ENCODE measurements at regions not wholly inside any gene's neighbourhood (a gene's known extent, or its start where the extent isn't known, plus 50 kb on each side); places are given as distances from the start of the nearest gene placed in this dataset.

GRCh38 chr6:92263864-92264263, 1155.5 kb downstream of the EPHA7 start:
- TF ChIP-seq CTCF (IDR thresholded peaks at IDR 0.05; ENCODE audit: low read depth, low read length, missing input control) (no peak), HNF4A (conservative IDR thresholded peaks at IDR 0.05) (no peak), YY1 (IDR thresholded peaks at IDR 0.05) (no peak), RAD21 (IDR thresholded peaks at IDR 0.05) (no peak), JUND (IDR thresholded peaks at IDR 0.05) (no peak)
- TF ChIP-seq, protein P1, sequence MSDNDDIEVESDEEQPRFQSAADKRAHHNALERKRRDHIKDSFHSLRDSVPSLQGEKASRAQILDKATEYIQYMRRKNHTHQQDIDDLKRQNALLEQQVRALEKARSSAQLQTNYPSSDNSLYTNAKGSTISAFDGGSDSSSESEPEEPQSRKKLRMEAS (IDR thresholded peaks at IDR 0.05): no peak
- TF ChIP-seq, protein P2, sequence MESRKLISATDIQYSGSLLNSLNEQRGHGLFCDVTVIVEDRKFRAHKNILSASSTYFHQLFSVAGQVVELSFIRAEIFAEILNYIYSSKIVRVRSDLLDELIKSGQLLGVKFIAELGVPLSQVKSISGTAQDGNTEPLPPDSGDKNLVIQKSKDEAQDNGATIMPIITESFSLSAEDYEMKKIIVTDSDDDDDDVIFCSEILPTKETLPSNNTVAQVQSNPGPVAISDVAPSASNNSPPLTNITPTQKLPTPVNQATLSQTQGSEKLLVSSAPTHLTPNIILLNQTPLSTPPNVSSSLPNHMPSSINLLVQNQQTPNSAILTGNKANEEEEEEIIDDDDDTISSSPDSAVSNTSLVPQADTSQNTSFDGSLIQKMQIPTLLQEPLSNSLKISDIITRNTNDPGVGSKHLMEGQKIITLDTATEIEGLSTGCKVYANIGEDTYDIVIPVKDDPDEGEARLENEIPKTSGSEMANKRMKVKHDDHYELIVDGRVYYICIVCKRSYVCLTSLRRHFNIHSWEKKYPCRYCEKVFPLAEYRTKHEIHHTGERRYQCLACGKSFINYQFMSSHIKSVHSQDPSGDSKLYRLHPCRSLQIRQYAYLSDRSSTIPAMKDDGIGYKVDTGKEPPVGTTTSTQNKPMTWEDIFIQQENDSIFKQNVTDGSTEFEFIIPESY (IDR thresholded peaks at IDR 0.05): no peak
- TF ChIP-seq, protein P3, sequence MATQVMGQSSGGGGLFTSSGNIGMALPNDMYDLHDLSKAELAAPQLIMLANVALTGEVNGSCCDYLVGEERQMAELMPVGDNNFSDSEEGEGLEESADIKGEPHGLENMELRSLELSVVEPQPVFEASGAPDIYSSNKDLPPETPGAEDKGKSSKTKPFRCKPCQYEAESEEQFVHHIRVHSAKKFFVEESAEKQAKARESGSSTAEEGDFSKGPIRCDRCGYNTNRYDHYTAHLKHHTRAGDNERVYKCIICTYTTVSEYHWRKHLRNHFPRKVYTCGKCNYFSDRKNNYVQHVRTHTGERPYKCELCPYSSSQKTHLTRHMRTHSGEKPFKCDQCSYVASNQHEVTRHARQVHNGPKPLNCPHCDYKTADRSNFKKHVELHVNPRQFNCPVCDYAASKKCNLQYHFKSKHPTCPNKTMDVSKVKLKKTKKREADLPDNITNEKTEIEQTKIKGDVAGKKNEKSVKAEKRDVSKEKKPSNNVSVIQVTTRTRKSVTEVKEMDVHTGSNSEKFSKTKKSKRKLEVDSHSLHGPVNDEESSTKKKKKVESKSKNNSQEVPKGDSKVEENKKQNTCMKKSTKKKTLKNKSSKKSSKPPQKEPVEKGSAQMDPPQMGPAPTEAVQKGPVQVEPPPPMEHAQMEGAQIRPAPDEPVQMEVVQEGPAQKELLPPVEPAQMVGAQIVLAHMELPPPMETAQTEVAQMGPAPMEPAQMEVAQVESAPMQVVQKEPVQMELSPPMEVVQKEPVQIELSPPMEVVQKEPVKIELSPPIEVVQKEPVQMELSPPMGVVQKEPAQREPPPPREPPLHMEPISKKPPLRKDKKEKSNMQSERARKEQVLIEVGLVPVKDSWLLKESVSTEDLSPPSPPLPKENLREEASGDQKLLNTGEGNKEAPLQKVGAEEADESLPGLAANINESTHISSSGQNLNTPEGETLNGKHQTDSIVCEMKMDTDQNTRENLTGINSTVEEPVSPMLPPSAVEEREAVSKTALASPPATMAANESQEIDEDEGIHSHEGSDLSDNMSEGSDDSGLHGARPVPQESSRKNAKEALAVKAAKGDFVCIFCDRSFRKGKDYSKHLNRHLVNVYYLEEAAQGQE (IDR thresholded peaks at IDR 0.05): no peak

All from liver (tissue), 3 donors.